Activated CD4-positive, alpha-beta T cell treated with anti-CD3 and anti-CD28 coated beads, Interleukin-2, amount 50 U/mL, for 1 hour (primary cell): ENCODE measurements at regions not wholly inside any gene's neighbourhood (a gene's known extent, or its start where the extent isn't known, plus 50 kb on each side); places are given as distances from the start of the nearest gene placed in this dataset.

ENCODE experiments used
- DNase-seq: peaks from one replicate; pipeline ENCODE4 v3.0.0-alpha.2; 2020

GRCh38 chr1:4146614-4147013 lies 246.5 kb upstream of the C1orf174 start:
- DNase-seq, result no peak

GRCh38 chr1:4147509-4147908 lies 247.4 kb upstream of the C1orf174 start:
- DNase-seq, result no peak

- no peak for DNase-seq
These were observed 249.2 kb upstream of the C1orf174 start for GRCh38 chr1:4149281-4149680.

GRCh38 chr1:4149831-4150230 lies 249.8 kb upstream of the C1orf174 start:
- no peak for DNase-seq

GRCh38 chr1:4150262-4150661 lies 250.2 kb upstream of the C1orf174 start:
- DNase-seq, result no peak

- no peak for DNase-seq
These were observed 252.2 kb upstream of the C1orf174 start for GRCh38 chr1:4152266-4152665.

GRCh38 chr1:4153571-4153970 lies 253.5 kb upstream of the C1orf174 start:
- DNase-seq, result no peak

GRCh38 chr1:4156241-4156973 lies 256.3 kb upstream of the C1orf174 start:
- DNase-seq, result no peak

GRCh38 chr1:4160181-4160580 lies 260.1 kb upstream of the C1orf174 start:
- no peak for DNase-seq

- no peak for DNase-seq
These were observed 261.4 kb upstream of the C1orf174 start for GRCh38 chr1:4161366-4162006.

- DNase-seq, result no peak
These were observed 264.9 kb upstream of the C1orf174 start for GRCh38 chr1:4164965-4165364.

- DNase-seq, result no peak
These were observed 265.7 kb upstream of the C1orf174 start for GRCh38 chr1:4165686-4166300.

GRCh38 chr1:4166713-4167112 lies 266.6 kb upstream of the C1orf174 start:
- no peak for DNase-seq

- no peak for DNase-seq
These were observed 269.9 kb upstream of the C1orf174 start for GRCh38 chr1:4169991-4170390.

GRCh38 chr1:4170548-4171340 lies 270.7 kb upstream of the C1orf174 start:
- no peak for DNase-seq

GRCh38 chr1:4171480-4172450 lies 271.7 kb upstream of the C1orf174 start:
- no peak for DNase-seq

- DNase-seq, result no peak
These were observed 272.9 kb upstream of the C1orf174 start for GRCh38 chr1:4172644-4173599.

- DNase-seq, result no peak
These were observed 273.7 kb upstream of the C1orf174 start for GRCh38 chr1:4173731-4174130.

- no peak for DNase-seq
These were observed 274.5 kb upstream of the C1orf174 start for GRCh38 chr1:4174291-4175200.
